OCI-LY1 (cell line): ENCODE measurements at regions not wholly inside any gene's neighbourhood (a gene's known extent, or its start where the extent isn't known, plus 50 kb on each side); places are given as distances from the start of the nearest gene placed in this dataset.

Experiments used
- H2AFZ ChIP-seq: fragments of 200-600 bp; sonication (generic), shearing (Covaris generic); 2 replicates; pipeline ENCODE4 v1.6.0; 2014; ENCODE audit warnings: antibody characterized with exemption, mild to moderate bottlenecking, low read length
- H3F3A ChIP-seq: fragments of 200-600 bp; sonication (generic), shearing (Covaris generic); 2 replicates; pipeline ENCODE4 v1.6.0; 2014; ENCODE audit warnings: mild to moderate bottlenecking, antibody characterized with exemption, low read length, moderate library complexity; ENCODE audit not compliant: insufficient read depth
- H3K27ac ChIP-seq: fragments of 200-600 bp; sonication (generic); 2 replicates; pipeline ENCODE4 v1.5.1; 2014; ENCODE audit warnings: low read length, mixed run types, mild to moderate bottlenecking, low read depth; ENCODE audit not compliant: poor library complexity, severe bottlenecking
- H3K27me3 ChIP-seq: fragments of 200-600 bp; sonication (generic); 2 replicates; pipeline ENCODE4 v1.6.0; 2014; ENCODE audit warnings: antibody characterized with exemption, mild to moderate bottlenecking, low read length, moderate library complexity; ENCODE audit not compliant: insufficient read depth
- H3K36me3 ChIP-seq: fragments of 200-600 bp; sonication (generic); 2 replicates; pipeline ENCODE4 v1.6.1; 2014; ENCODE audit warnings: mild to moderate bottlenecking, antibody characterized with exemption, low read length, moderate library complexity, mixed read lengths; ENCODE audit not compliant: insufficient read depth
- H3K4me1 ChIP-seq: fragments of 200-600 bp; sonication (generic); 2 replicates; pipeline ENCODE4 v1.5.1; 2014; ENCODE audit warnings: mild to moderate bottlenecking, low read length, moderate library complexity; ENCODE audit not compliant: insufficient read depth, severe bottlenecking
- H3K4me2 ChIP-seq: fragments of 200-600 bp; sonication (generic), shearing (Covaris generic); 2 replicates; pipeline ENCODE4 v1.6.1; 2014; ENCODE audit warnings: low read length
- H3K4me3 ChIP-seq: fragments of 200-600 bp; sonication (generic); 2 replicates; pipeline ENCODE4 v1.5.1; 2014; ENCODE audit warnings: low read length, low read depth, mild to moderate bottlenecking, mixed read lengths; ENCODE audit not compliant: poor library complexity, severe bottlenecking
- H3K79me2 ChIP-seq: fragments of 200-600 bp; shearing (Covaris generic); 2 replicates; pipeline ENCODE4 v1.6.1; 2016; ENCODE audit warnings: mixed run types, low read length, mixed read lengths; ENCODE audit not compliant: insufficient read depth
- H3K9ac ChIP-seq: fragments of 200-600 bp; sonication (generic), shearing (Covaris generic); 2 replicates; pipeline ENCODE4 v1.6.1; 2014; ENCODE audit warnings: mild to moderate bottlenecking, low read length, mixed read lengths
- H3K9me2 ChIP-seq: fragments of 200-600 bp; sonication (generic), shearing (Covaris generic); 2 replicates; pipeline ENCODE4 v1.6.1; 2014; ENCODE audit warnings: low read depth, mild to moderate bottlenecking, low read length, mixed read lengths
- H3K9me3 ChIP-seq: fragments of 200-600 bp; shearing (Covaris generic); 2 replicates; pipeline ENCODE4 v1.6.1; 2014; ENCODE audit warnings: low read length, mixed read lengths
- H4K20me1 ChIP-seq: fragments of 200-600 bp; sonication (generic), shearing (Covaris generic); 2 replicates; pipeline ENCODE4 v1.6.0; 2016; ENCODE audit warnings: mild to moderate bottlenecking, low read length; ENCODE audit not compliant: insufficient read depth
- CTCF ChIP-seq: fragments of 200-600 bp; sonication (generic), shearing (Covaris generic); IDR thresholded peaks from 2 replicates; pipeline ENCODE4 v1.5.1; 2017; ENCODE audit warnings: mild to moderate bottlenecking, antibody characterized with exemption, low read length, moderate library complexity, mixed read lengths
- EZH2 ChIP-seq: fragments of 200-600 bp; sonication (generic), shearing (Covaris generic); IDR thresholded peaks from 2 replicates; pipeline ENCODE4 v1.8.0; 2017; ENCODE audit warnings: borderline replicate concordance, mixed run types, mild to moderate bottlenecking, antibody characterized with exemption, low read length, moderate library complexity, mixed read lengths

DNA sequence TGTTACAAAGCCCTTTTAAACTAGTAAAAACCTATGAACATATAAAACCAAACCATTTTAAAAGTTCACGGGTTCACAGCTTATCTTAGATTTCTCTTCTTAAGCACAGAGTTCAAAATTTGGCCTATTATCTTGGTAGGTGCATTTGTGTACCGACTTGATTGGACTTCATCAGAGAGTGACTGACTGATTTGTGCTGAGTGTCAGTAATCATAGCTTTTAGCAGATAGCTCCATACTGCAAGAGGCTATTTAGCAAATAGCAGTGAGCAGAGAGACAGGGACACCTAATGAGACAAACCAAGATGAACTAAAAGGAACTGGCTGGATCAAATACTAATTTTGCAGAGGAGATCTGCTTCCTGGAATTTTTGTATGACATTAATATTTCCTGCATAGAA, 274.5 kb downstream of the PRR16 start:
- H3K9ac ChIP-seq = no peak overlapping the region
- no peak overlapping the region for H3K27ac ChIP-seq
- H3K4me2 ChIP-seq = no peak overlapping the region
- no peak overlapping the region for H2AFZ ChIP-seq
- H3K4me3 ChIP-seq = no peak overlapping the region
- no peaks in the 10 kb centered on the region for H3K36me3 ChIP-seq
- no peaks in the 10 kb centered on the region for H3K27me3 ChIP-seq
- TF ChIP-seq CTCF = no peak
- no peak for TF ChIP-seq EZH2
- H3K9me2 ChIP-seq = no peaks in the 10 kb centered on the region
- no peaks in the 10 kb centered on the region for H3F3A ChIP-seq
- H3K4me1 ChIP-seq = no peaks in the 10 kb centered on the region
- no peaks in the 10 kb centered on the region for H4K20me1 ChIP-seq
- H3K79me2 ChIP-seq = no peaks in the 10 kb centered on the region
- no peaks in the 10 kb centered on the region for H3K9me3 ChIP-seq

DNA sequence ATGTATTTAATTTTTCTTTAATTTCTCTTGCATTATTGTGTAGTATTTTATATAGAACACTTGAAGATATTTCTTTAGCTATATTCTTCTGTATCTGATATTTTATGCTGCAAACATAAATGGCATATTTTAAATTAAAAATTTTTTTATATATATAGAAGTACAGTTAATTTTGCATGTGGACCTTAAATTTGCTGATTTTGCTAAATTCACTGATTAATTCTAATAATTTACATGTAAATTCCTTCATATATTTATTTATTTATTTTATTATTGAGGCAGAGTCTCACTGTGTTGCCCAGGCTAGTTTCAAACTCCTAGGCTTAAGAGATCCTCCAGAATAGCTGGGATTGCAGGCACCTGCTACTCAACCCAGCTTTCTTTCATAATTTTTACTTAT, 276.9 kb downstream of the PRR16 start:
- H3K9ac ChIP-seq = no peak overlapping the region

DNA sequence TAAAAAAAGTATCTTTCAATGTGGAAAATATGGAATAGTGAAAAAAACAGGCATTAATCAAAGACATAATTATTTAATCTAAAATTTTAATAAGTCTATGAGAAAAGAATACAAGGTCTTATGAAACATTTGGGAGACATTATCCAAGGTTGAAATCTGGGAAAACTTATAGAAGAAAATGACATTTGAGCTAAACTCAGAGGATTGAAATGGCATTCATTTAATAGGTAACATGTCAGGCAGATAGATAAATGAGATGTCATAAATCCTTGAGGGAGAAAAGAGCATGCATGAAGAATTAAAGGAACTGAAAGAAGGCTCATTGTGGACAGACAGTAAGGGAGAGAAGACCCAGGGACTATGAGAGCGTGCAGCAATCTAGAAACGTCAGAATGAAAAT, 284.4 kb downstream of the PRR16 start:
- Histone ChIP-seq H2AFZ (no peak overlapping the region), H3K36me3 (no peaks in the 10 kb centered on the region), H3K4me1 (no peaks in the 10 kb centered on the region), H3K9me3 (no peaks in the 10 kb centered on the region), H3K4me3 (no peak overlapping the region), H3K9ac (no peak overlapping the region), H3K9me2 (no peaks in the 10 kb centered on the region), H4K20me1 (no peaks in the 10 kb centered on the region), H3F3A (no peaks in the 10 kb centered on the region), H3K4me2 (no peak overlapping the region), H3K27ac (no peak overlapping the region), H3K79me2 (no peaks in the 10 kb centered on the region), H3K27me3 (no peaks in the 10 kb centered on the region)
- no peak for TF ChIP-seq EZH2
- no peak for TF ChIP-seq CTCF

More for the DNA sequence above, 276.9 kb downstream of the PRR16 start:
- Histone ChIP-seq H4K20me1 (no peaks in the 10 kb centered on the region), H3K27me3 (no peaks in the 10 kb centered on the region), H3K9me3 (no peaks in the 10 kb centered on the region), H3F3A (no peaks in the 10 kb centered on the region), H3K4me3 (no peak overlapping the region), H3K36me3 (no peaks in the 10 kb centered on the region), H3K4me1 (no peaks in the 10 kb centered on the region), H3K4me2 (no peak overlapping the region), H3K27ac (no peak overlapping the region), H3K79me2 (no peaks in the 10 kb centered on the region), H3K9me2 (no peaks in the 10 kb centered on the region), H2AFZ (no peak overlapping the region)
- TF ChIP-seq EZH2 (no peak), CTCF (no peak)
